Naive thymus-derived CD4-positive, alpha-beta T cell (primary cell): ENCODE measurements at regions not wholly inside any gene's neighbourhood (a gene's known extent, or its start where the extent isn't known, plus 50 kb on each side); places are given as distances from the start of the nearest gene placed in this dataset.

Source experiments
- ATAC-seq: fragments of 150-1000 bp; cut with Tn5 transposase; 2 replicates; pipeline ENCODE4 v1.10.0; 2021; ENCODE audit warnings: mild to moderate bottlenecking, moderate library complexity
- CTCF ChIA-PET: fragments of 350-600 bp; sonication (Branson Sonifier 250); formaldehyde crosslinking; loops from one replicate; lab custom pipeline; 2021; ENCODE audit warnings: antibody characterized with exemption; lab: Charles Lee
- POLR2A ChIA-PET: fragments of 350-600 bp; sonication (Branson Sonifier 250); formaldehyde crosslinking; loops from one replicate; lab custom pipeline; 2021; ENCODE audit warnings: antibody characterized with exemption, inconsistent platforms; lab: Charles Lee
- DNase-seq, 9 donors: peaks; one replicate each; pipeline versions ENCODE4 v3.0.0 to v3.0.0-alpha.2; 2020 to 2022; ENCODE audit warnings: mixed read lengths in 1 of 9
- H3K27ac ChIP-seq: one replicate; pipeline ENCODE4 v1.7.0; 2013; ENCODE audit warnings: mild to moderate bottlenecking, low read depth, low read length, moderate library complexity
- H3K27me3 ChIP-seq, 2 donors: one replicate each; pipeline ENCODE4 v1.7.0; 2013; ENCODE audit warnings: low read length in 2 of 2, mild to moderate bottlenecking in 2 of 2, moderate library complexity in 2 of 2; ENCODE audit not compliant: control insufficient read depth in 2 of 2, insufficient read depth in 2 of 2
- H3K36me3 ChIP-seq, 3 experiments: 1 replicate in 2 of 3; 2 replicates in 1 of 3; pipeline ENCODE4 v1.7.0; 2013; ENCODE audit warnings: low read length in 3 of 3, mild to moderate bottlenecking in 3 of 3, moderate library complexity in 1 of 3; ENCODE audit not compliant: insufficient read depth in 3 of 3, control insufficient read depth in 2 of 3
- H3K4me1 ChIP-seq, 2 donors: one replicate each; pipeline ENCODE4 v1.7.0; 2013; ENCODE audit warnings: low read length in 2 of 2, mild to moderate bottlenecking in 2 of 2, moderate library complexity in 1 of 2; ENCODE audit not compliant: control insufficient read depth in 2 of 2, insufficient read depth in 2 of 2
- H3K4me3 ChIP-seq: 2 replicates; pipeline ENCODE4 v1.7.0; 2013; ENCODE audit warnings: mild to moderate bottlenecking, low read length
- H3K9me3 ChIP-seq, 3 experiments: 1 replicate in 2 of 3; 2 replicates in 1 of 3; pipeline ENCODE4 v1.7.0; 2013; ENCODE audit warnings: low read length in 3 of 3; ENCODE audit not compliant: control insufficient read depth in 2 of 3
- H3K27ac Mint-ChIP-seq, 9 donors: one replicate each; pipeline ENCODE4 v1.8.0; 2020 to 2022; ENCODE audit warnings: mixed read lengths in 9 of 9, mild to moderate bottlenecking in 8 of 9, moderate library complexity in 5 of 9, inconsistent platforms in 2 of 9
- H3K27me3 Mint-ChIP-seq, 5 donors: one replicate each; pipeline ENCODE4 v1.8.0; 2021 to 2022; ENCODE audit warnings: mixed read lengths in 5 of 5, mild to moderate bottlenecking in 1 of 5
- H3K36me3 Mint-ChIP-seq, 5 donors: one replicate each; pipeline ENCODE4 v1.8.0; 2020 to 2022; ENCODE audit warnings: mixed read lengths in 5 of 5, mild to moderate bottlenecking in 3 of 5, inconsistent platforms in 1 of 5
- H3K4me1 Mint-ChIP-seq, 7 donors: one replicate each; pipeline ENCODE4 v1.8.0; 2020 to 2022; ENCODE audit warnings: mixed read lengths in 7 of 7, mild to moderate bottlenecking in 3 of 7, inconsistent platforms in 1 of 7
- H3K4me3 Mint-ChIP-seq, 10 donors: one replicate each; pipeline ENCODE4 v1.8.0; 2020 to 2022; ENCODE audit warnings: mild to moderate bottlenecking in 10 of 10, mixed read lengths in 10 of 10, moderate library complexity in 6 of 10, inconsistent platforms in 2 of 10
- H3K9me3 Mint-ChIP-seq, 11 donors: one replicate each; pipeline ENCODE4 v1.8.0; 2020 to 2022; ENCODE audit warnings: mixed read lengths in 11 of 11, mild to moderate bottlenecking in 4 of 11, inconsistent platforms in 1 of 11, moderate library complexity in 1 of 11
- intact Hi-C, 2 donors: fragments of 100-400 bp; cut with micrococcal nuclease; formaldehyde crosslinking; loops; one replicate each; pipeline ENCODE4 v1.15.1; 2023

- CTCF ChIA-PET = no interaction called here
- Mint-ChIP-seq H3K27ac (no peak overlapping the region), H3K9me3 (no peaks in the 10 kb centered on the region), H3K4me3 (no peak overlapping the region), H3K27me3 (peaks cover 10 to 21% (median 11%) of the 10 kb centered on the region in 5 donors), H3K4me1 (no peaks in the 10 kb centered on the region), H3K36me3 (no peaks in the 10 kb centered on the region)
- no peak overlapping the region for H3K4me3 ChIP-seq
- DNase-seq = no peak
- no peaks in the 10 kb centered on the region for H3K27me3 ChIP-seq
- intact Hi-C loops = no loop called here
- H3K4me1 ChIP-seq = no peaks in the 10 kb centered on the region
- no peak overlapping the region for H3K27ac ChIP-seq
- H3K9me3 ChIP-seq = no peaks in the 10 kb centered on the region
- POLR2A ChIA-PET = no interaction called here
- no peak for ATAC-seq
- H3K36me3 ChIP-seq = no peaks in the 10 kb centered on the region
These were observed 64.6 kb upstream of the SHB start for GRCh38 chr9:38133595-38133994.

GRCh38 chr9:38132956-38133355, 63.9 kb upstream of the SHB start:
- POLR2A ChIA-PET = no interaction called here
- no peaks in the 10 kb centered on the region for H3K4me1 Mint-ChIP-seq
- CTCF ChIA-PET = no interaction called here
- no peak overlapping the region for H3K27ac Mint-ChIP-seq
- peaks cover 6 to 15% (median 7%) of the 10 kb centered on the region in 5 donors for H3K27me3 Mint-ChIP-seq
- ATAC-seq (no peak), DNase-seq (no peak)
- H3K9me3 Mint-ChIP-seq = no peaks in the 10 kb centered on the region
- no peaks in the 10 kb centered on the region for H3K36me3 ChIP-seq
- H3K27me3 ChIP-seq = no peaks in the 10 kb centered on the region
- H3K27ac ChIP-seq = no peak overlapping the region
- intact Hi-C loops = no loop called here
- no peaks in the 10 kb centered on the region for H3K36me3 Mint-ChIP-seq
- no peak overlapping the region for H3K4me3 Mint-ChIP-seq
- H3K9me3 ChIP-seq = no peaks in the 10 kb centered on the region
- H3K4me3 ChIP-seq = no peak overlapping the region
- H3K4me1 ChIP-seq = no peaks in the 10 kb centered on the region

- Mint-ChIP-seq H3K27me3 (peaks cover under 1 to 16% (median 9%) of the 10 kb centered on the region in 5 donors), H3K9me3 (no peaks in the 10 kb centered on the region), H3K4me1 (no peaks in the 10 kb centered on the region), H3K36me3 (no peaks in the 10 kb centered on the region), H3K4me3 (no peak overlapping the region), H3K27ac (no peak overlapping the region)
- H3K9me3 ChIP-seq = no peaks in the 10 kb centered on the region
- DNase-seq = no peak
- no peaks in the 10 kb centered on the region for H3K27me3 ChIP-seq
- intact Hi-C loops = no loop called here
- no peak overlapping the region for H3K27ac ChIP-seq
- no peaks in the 10 kb centered on the region for H3K4me1 ChIP-seq
- CTCF ChIA-PET = no interaction called here
- no peak overlapping the region for H3K4me3 ChIP-seq
- POLR2A ChIA-PET = no interaction called here
- ATAC-seq = no peak
- H3K36me3 ChIP-seq = no peaks in the 10 kb centered on the region
These were observed 62.7 kb upstream of the SHB start for GRCh38 chr9:38131729-38132128.

GRCh38 chr9:38130724-38131123, 61.7 kb upstream of the SHB start:
- ATAC-seq (no peak), DNase-seq (no peak)
- H3K9me3 ChIP-seq = no peaks in the 10 kb centered on the region
- no peaks in the 10 kb centered on the region for H3K27me3 ChIP-seq
- no peak overlapping the region for H3K27ac Mint-ChIP-seq
- intact Hi-C loops = no loop called here
- peaks cover 0 to 2% (median 0%) of the 10 kb centered on the region in 11 donors for H3K9me3 Mint-ChIP-seq
- no peak overlapping the region for H3K27ac ChIP-seq
- H3K4me3 ChIP-seq = no peak overlapping the region
- no peaks in the 10 kb centered on the region for H3K36me3 ChIP-seq
- no peak overlapping the region for H3K4me3 Mint-ChIP-seq
- no peaks in the 10 kb centered on the region for H3K4me1 Mint-ChIP-seq
- H3K36me3 Mint-ChIP-seq = no peaks in the 10 kb centered on the region
- ChIA-PET CTCF (no interaction called here), POLR2A (no interaction called here)
- no peaks in the 10 kb centered on the region for H3K4me1 ChIP-seq
- peaks cover 3 to 19% (median 12%) of the 10 kb centered on the region in 5 donors for H3K27me3 Mint-ChIP-seq

- Mint-ChIP-seq H3K27me3 (peaks cover 0 to 25% (median 18%) of the 10 kb centered on the region in 5 donors), H3K36me3 (no peaks in the 10 kb centered on the region), H3K9me3 (peaks cover 0 to 3% (median 0%) of the 10 kb centered on the region in 11 donors), H3K4me1 (no peaks in the 10 kb centered on the region), H3K27ac (no peak overlapping the region), H3K4me3 (no peak overlapping the region)
- Histone ChIP-seq H3K27me3 (no peaks in the 10 kb centered on the region), H3K4me1 (no peaks in the 10 kb centered on the region), H3K9me3 (no peaks in the 10 kb centered on the region), H3K4me3 (no peak overlapping the region), H3K36me3 (no peaks in the 10 kb centered on the region), H3K27ac (no peak overlapping the region)
- DNase-seq (no peak), ATAC-seq (no peak)
- intact Hi-C loops = no loop called here
- ChIA-PET POLR2A (no interaction called here), CTCF (no interaction called here)
These were observed 60.3 kb upstream of the SHB start for GRCh38 chr9:38129366-38129765.

GRCh38 chr9:38128752-38129270, 59.8 kb upstream of the SHB start:
- Mint-ChIP-seq H3K9me3 (peaks cover 0 to 3% (median 0%) of the 10 kb centered on the region in 11 donors), H3K36me3 (no peaks in the 10 kb centered on the region), H3K4me3 (no peak overlapping the region), H3K27me3 (peaks cover 0 to 25% (median 18%) of the 10 kb centered on the region in 5 donors), H3K27ac (no peak overlapping the region), H3K4me1 (no peaks in the 10 kb centered on the region)
- Histone ChIP-seq H3K4me1 (no peaks in the 10 kb centered on the region), H3K36me3 (no peaks in the 10 kb centered on the region), H3K4me3 (no peak overlapping the region), H3K27ac (no peak overlapping the region), H3K9me3 (no peaks in the 10 kb centered on the region), H3K27me3 (no peaks in the 10 kb centered on the region)
- ChIA-PET CTCF (no interaction called here), POLR2A (no interaction called here)
- DNase-seq (no peak), ATAC-seq (no peak)
- intact Hi-C loops = no loop called here

GRCh38 chr9:38127271-38127839, 58.3 kb upstream of the SHB start:
- Mint-ChIP-seq H3K27me3 (peaks cover 0 to 25% (median 18%) of the 10 kb centered on the region in 5 donors), H3K27ac (no peak overlapping the region), H3K4me3 (no peak overlapping the region), H3K36me3 (no peaks in the 10 kb centered on the region), H3K4me1 (no peaks in the 10 kb centered on the region), H3K9me3 (peaks cover 0 to 3% (median 0%) of the 10 kb centered on the region in 11 donors)
- Histone ChIP-seq H3K36me3 (no peaks in the 10 kb centered on the region), H3K27ac (no peak overlapping the region), H3K4me3 (no peak overlapping the region), H3K9me3 (no peaks in the 10 kb centered on the region), H3K4me1 (no peaks in the 10 kb centered on the region), H3K27me3 (no peaks in the 10 kb centered on the region)
- intact Hi-C loops = no loop called here
- no peak for ATAC-seq
- CTCF ChIA-PET = no interaction called here
- POLR2A ChIA-PET = no interaction called here
- no peak for DNase-seq
